K562 (cell line): ENCODE measurements at regions not wholly inside any gene's neighbourhood (a gene's known extent, or its start where the extent isn't known, plus 50 kb on each side); places are given as distances from the start of the nearest gene placed in this dataset.
"Not testable (repeated sequence)": the region's sequence is repeated elsewhere in the genome, so short reads cannot be mapped to it uniquely, and the experiment has no call there.

Experiments
- ATAC-seq: fragments of 200-7000 bp; cut with Tn5 transposase; 3 replicates; pipeline ENCODE4 v1.9.1; 2020; ENCODE audit warnings: moderate library complexity
- BruUV-seq: library from RNA; stranded (reverse); fragments of 400-500 nt; replicated peaks from 2 replicates; lab custom pipeline; 2021; lab: Mats Ljungman, UMichigan
- CTCF ChIA-PET: fragments of 300-600 bp; formaldehyde crosslinking; extraction: SDS; loops from one replicate; lab custom pipeline; 2021; ENCODE audit warnings: low intra/inter-chr PET ratio; lab: Yijun Ruan, JAX
- POLR2A ChIA-PET: fragments of 300-600, 350-650 bp; sonication (Branson Sonifier 250); formaldehyde crosslinking; extraction: SDS; loops from one replicate; lab custom pipeline; 2021; ENCODE audit warnings: antibody characterized with exemption, inconsistent platforms; lab: Yijun Ruan, JAX
- DNase-seq, 4 experiments: peaks; one replicate each; pipeline versions ENCODE4 v3.0.0 to v3.0.0-alpha.2; 2011 to 2018; ENCODE audit warnings: low spot score in 3 of 4, mixed read lengths in 3 of 4; ENCODE audit errors: extremely low read depth in 1 of 4
- FAIRE-seq: peaks from 2 replicates; lab custom pipeline; 2011; peaks lifted over from hg19 to GRCh38; lab: Jason Lieb, UNC
- H2AFZ ChIP-seq: 2 replicates; pipeline ENCODE4 v1.6.0; 2011; ENCODE audit warnings: low read depth, low read length, control low read depth, inconsistent platforms
- H3K27ac ChIP-seq: fragments of 200-600 bp; 3 replicates; pipeline ENCODE4 v1.8.0; 2011; ENCODE audit warnings: low read depth, mild to moderate bottlenecking, control low read depth, inconsistent platforms, low read length, moderate library complexity, mixed read lengths; ENCODE audit errors: extremely low read depth
- H3K27me3 ChIP-seq, 2 experiments: fragments of 300-600 bp in 1 of 2; 2 replicates in 1 of 2; 3 replicates in 1 of 2; pipeline versions ENCODE4 v1.6.0 to v1.8.0; 2011; ENCODE audit warnings: inconsistent platforms in 2 of 2, low read length in 2 of 2, mild to moderate bottlenecking in 1 of 2, mixed read lengths in 1 of 2, moderate library complexity in 1 of 2; ENCODE audit not compliant: control insufficient read depth in 2 of 2, insufficient read depth in 2 of 2
- H3K36me3 ChIP-seq: fragments of 300-600 bp; 3 replicates; pipeline ENCODE4 v1.8.0; 2011; ENCODE audit warnings: mild to moderate bottlenecking, low read length, inconsistent platforms; ENCODE audit not compliant: control insufficient read depth, insufficient read depth
- H3K4me1 ChIP-seq, 2 experiments: fragments of 200-600 bp in 1 of 2; replicated peaks in 1 of 2; 2 replicates in 1 of 2; 3 replicates in 1 of 2; pipeline versions ENCODE4 v1.5.1 to v1.8.0; 2011; ENCODE audit warnings: inconsistent platforms in 2 of 2, low read length in 2 of 2, mild to moderate bottlenecking in 1 of 2, mixed read lengths in 1 of 2, moderate library complexity in 1 of 2; ENCODE audit not compliant: control insufficient read depth in 2 of 2, insufficient read depth in 2 of 2
- H3K4me2 ChIP-seq: 2 replicates; pipeline ENCODE4 v1.6.1; 2011; ENCODE audit warnings: low read length, control low read depth, inconsistent platforms, mixed read lengths; ENCODE audit not compliant: insufficient read depth
- H3K4me3 ChIP-seq: fragments of 200-600 bp; sonication (generic), shearing (Covaris generic); 2 replicates; pipeline ENCODE4 v1.5.1; 2016; ENCODE audit warnings: control low read depth, inconsistent platforms
- H3K79me2 ChIP-seq: fragments of 200-600 bp; 3 replicates; pipeline ENCODE4 v1.8.0; 2011; ENCODE audit warnings: low read length, inconsistent platforms; ENCODE audit not compliant: control insufficient read depth, insufficient read depth
- H3K9ac ChIP-seq, 2 experiments: 2 replicates each; pipeline versions ENCODE4 v1.6.0 to v1.6.1; 2011; ENCODE audit warnings: low read depth in 2 of 2, low read length in 2 of 2, control low read depth in 1 of 2, inconsistent platforms in 1 of 2, mild to moderate bottlenecking in 1 of 2, mixed read lengths in 1 of 2; ENCODE audit not compliant: insufficient read depth in 1 of 2
- H3K9me1 ChIP-seq: one replicate; pipeline ENCODE4 v1.6.0; 2011; ENCODE audit warnings: inconsistent platforms, mild to moderate bottlenecking, low read length, moderate library complexity; ENCODE audit not compliant: control insufficient read depth, insufficient read depth
- H3K9me3 ChIP-seq: replicated peaks from 2 replicates; pipeline ENCODE4 v1.5.1; 2011; ENCODE audit warnings: low read depth, low read length, inconsistent platforms; ENCODE audit not compliant: control insufficient read depth, insufficient read depth
- H4K20me1 ChIP-seq: replicated peaks from 2 replicates; pipeline ENCODE4 v1.6.1; 2011; ENCODE audit warnings: low read length, inconsistent platforms, mixed read lengths; ENCODE audit not compliant: control insufficient read depth, insufficient read depth
- WGBS: fragments of 100-300 bp; shearing (Covaris generic); methylation state at CpG from one replicate; pipeline ENCODE4 v1.1.6; 2016; ENCODE audit warnings: low coverage, mixed read lengths; ENCODE audit not compliant: insufficient coverage; ENCODE audit errors: missing lambda C conversion rate; 5-methylcytosine and 5-hydroxymethylcytosine counted together
- in situ Hi-C: fragments of 300-500 bp; cut with MboI; formaldehyde crosslinking; loops from 4 replicates; pipeline ENCODE4 v1.15.0; 2018; ENCODE audit warnings: inconsistent platforms, mixed read lengths
- intact Hi-C: fragments of 100-400 bp; cut with micrococcal nuclease; formaldehyde crosslinking; loops from 2 replicates; pipeline ENCODE4 v1.14.2; 2022

GRCh38 chr20:30813412-30814311 is 443.8 kb upstream of the DEFB115 start:
- H3K9me1 ChIP-seq, H3K9ac ChIP-seq, intact Hi-C loops, CTCF ChIA-PET, H3K9me3 ChIP-seq, H2AFZ ChIP-seq, H3K36me3 ChIP-seq, FAIRE-seq, H3K79me2 ChIP-seq, H3K27ac ChIP-seq, POLR2A ChIA-PET, H3K4me3 ChIP-seq, H4K20me1 ChIP-seq, BruUV-seq, H3K4me2 ChIP-seq: not testable (repeated sequence)
- peak; percentile 12; the same call in 1 of the 3 replicates for ATAC-seq
- peaks cover 9 to 21% of the 10 kb centered on the region in 2 experiments; a peak in 3 of 5 replicates for H3K27me3 ChIP-seq
- in situ Hi-C loops = loop anchor here (5.0 kb wide), 1 partner anchor 936 kb away; no protein-coding TSS in a partner anchor
- H3K4me1 ChIP-seq = peaks cover 0 to 22% of the 10 kb centered on the region in 2 experiments; a peak in 2 of 5 replicates
- WGBS = 11% methylated on average over 47 of the region's 53 CpGs
- DNase-seq = peak in 1 of 4 experiments; percentile 9

- H3K9ac ChIP-seq, H3K79me2 ChIP-seq, CTCF ChIA-PET, H3K4me3 ChIP-seq, H2AFZ ChIP-seq, DNase-seq, H3K9me3 ChIP-seq, intact Hi-C loops, BruUV-seq, H3K36me3 ChIP-seq, H4K20me1 ChIP-seq, H3K9me1 ChIP-seq, POLR2A ChIA-PET, H3K27ac ChIP-seq, FAIRE-seq, H3K4me2 ChIP-seq: not testable (repeated sequence)
- Histone ChIP-seq H3K4me1 (peaks cover 0 to 22% of the 10 kb centered on the region in 2 experiments; a peak in 2 of 5 replicates), H3K27me3 (peaks cover 9 to 21% of the 10 kb centered on the region in 2 experiments; a peak in 3 of 5 replicates)
- WGBS = 19% methylated on average over 22 of the region's 24 CpGs
- peak; percentile 13; the same call in 1 of the 3 replicates for ATAC-seq
- in situ Hi-C loops = loop anchor here (5.0 kb wide), 1 partner anchor 937 kb away; no protein-coding TSS in a partner anchor
Observed at GRCh38 chr20:30814312-30814639, 443.2 kb upstream of the DEFB115 start.

- ATAC-seq, in situ Hi-C loops, H2AFZ ChIP-seq, BruUV-seq, CTCF ChIA-PET, H3K9me1 ChIP-seq, FAIRE-seq, H3K27ac ChIP-seq, H3K36me3 ChIP-seq, H4K20me1 ChIP-seq, H3K9ac ChIP-seq, H3K4me2 ChIP-seq, POLR2A ChIA-PET, H3K4me3 ChIP-seq, H3K79me2 ChIP-seq, intact Hi-C loops, H3K9me3 ChIP-seq: not testable (repeated sequence)
- H3K27me3 ChIP-seq = peaks cover 9 to 21% of the 10 kb centered on the region in 2 experiments; a peak in 3 of 5 replicates
- peak in 2 of 4 experiments; percentile 9 to 16 for DNase-seq
- WGBS = 8% methylated on average over 13 of the region's 13 CpGs
- H3K4me1 ChIP-seq = peaks cover 0 to 22% of the 10 kb centered on the region in 2 experiments; a peak in 2 of 5 replicates
Observed at GRCh38 chr20:30815027-30815576, 442.4 kb upstream of the DEFB115 start.
